A549 (cell line): ENCODE measurements at regions not wholly inside any gene's neighbourhood (a gene's known extent, or its start where the extent isn't known, plus 50 kb on each side); places are given as distances from the start of the nearest gene placed in this dataset.

Source experiments
- CTCF ChIP-seq: fragments of >200 bp; sonication (Bioruptor Twin); formaldehyde crosslinking; IDR thresholded peaks from 3 replicates; pipeline ENCODE4 v1.5.1; 2016
- EP300 ChIP-seq, 2 experiments: fragments of >200 bp; sonication (Bioruptor Twin); formaldehyde crosslinking; IDR thresholded peaks; 2 replicates in 1 of 2; 3 replicates in 1 of 2; pipeline ENCODE4 v1.6.1; 2016 to 2017
- JUNB ChIP-seq: fragments of >200 bp; sonication (Bioruptor Twin); formaldehyde crosslinking; IDR thresholded peaks from 2 replicates; pipeline ENCODE4 v1.6.1; 2016
- MAX ChIP-seq: IDR thresholded peaks from 2 replicates; pipeline ENCODE4 v1.6.1; 2012
- MAZ ChIP-seq: fragments of 150-350 bp; IDR thresholded peaks from 2 replicates; pipeline ENCODE4 v1.6.1; 2014; ENCODE audit warnings: antibody characterized with exemption, low read depth, low read length, borderline replicate concordance
- POLR2A ChIP-seq: IDR thresholded peaks from 2 replicates; pipeline ENCODE4 v1.6.1; 2012; ENCODE audit warnings: mild to moderate bottlenecking, low read length
- RCOR1 ChIP-seq: fragments of 150-350 bp; IDR thresholded peaks from 2 replicates; pipeline ENCODE4 v1.6.1; 2014; ENCODE audit warnings: antibody characterized with exemption, low read length, low read depth
- RFX5 ChIP-seq: fragments of 450-650 bp; IDR thresholded peaks from 2 replicates; pipeline ENCODE4 v1.7.1; 2014; ENCODE audit warnings: antibody characterized with exemption, mild to moderate bottlenecking, moderate library complexity
- SMC3 ChIP-seq: fragments of >200 bp; sonication (Bioruptor Twin); formaldehyde crosslinking; IDR thresholded peaks from 3 replicates; pipeline ENCODE4 v1.6.1; 2018; ENCODE audit warnings: inconsistent platforms

- no peak for TF ChIP-seq CTCF
- no peak for TF ChIP-seq MAX
- TF ChIP-seq MAZ, result no peak
- no peak for TF ChIP-seq POLR2A
- no peak for TF ChIP-seq EP300 (IDR thresholded peaks at IDR 0.05)
- no peak for TF ChIP-seq RCOR1
- no peak for TF ChIP-seq SMC3
- no peak for TF ChIP-seq RFX5
- no peak for TF ChIP-seq JUNB
Measured at GRCh38 chr4:151842430-151843079, 81.7 kb upstream of the GATB start.
